Stomach (tissue), 4 donors: ENCODE measurements at regions not wholly inside any gene's neighbourhood (a gene's known extent, or its start where the extent isn't known, plus 50 kb on each side); places are given as distances from the start of the nearest gene placed in this dataset.

ENCODE experiments used
- CTCF ChIP-seq, 7 experiments: fragments of 450-650 bp in 4 of 7; fragments of 200-600 bp in 3 of 7; sonication (generic) in 3 of 7; IDR thresholded peaks; one replicate each; pipeline ENCODE4 v1.5.1; 2016 to 2019; ENCODE audit warnings: antibody characterized with exemption in 7 of 7, control low read depth in 2 of 7, mild to moderate bottlenecking in 1 of 7
- POLR2A ChIP-seq, 4 donors: fragments of 450-650 bp; IDR thresholded peaks; one replicate each; pipeline ENCODE4 v1.6.1; 2016; ENCODE audit warnings: antibody characterized with exemption in 4 of 4, control low read depth in 2 of 4, mild to moderate bottlenecking in 1 of 4, moderate library complexity in 1 of 4

GRCh38 chr10:10078446-10078845, 939.2 kb upstream of the CELF2 start:
- TF ChIP-seq CTCF (IDR thresholded peaks at IDR 0.05) (no peak), POLR2A (IDR thresholded peaks at IDR 0.05) (no peak)
